ENCODE measurements at regions not wholly inside any gene's neighbourhood (a gene's known extent, or its start where the extent isn't known, plus 50 kb on each side); places are given as distances from the start of the nearest gene placed in this dataset.

DNA sequence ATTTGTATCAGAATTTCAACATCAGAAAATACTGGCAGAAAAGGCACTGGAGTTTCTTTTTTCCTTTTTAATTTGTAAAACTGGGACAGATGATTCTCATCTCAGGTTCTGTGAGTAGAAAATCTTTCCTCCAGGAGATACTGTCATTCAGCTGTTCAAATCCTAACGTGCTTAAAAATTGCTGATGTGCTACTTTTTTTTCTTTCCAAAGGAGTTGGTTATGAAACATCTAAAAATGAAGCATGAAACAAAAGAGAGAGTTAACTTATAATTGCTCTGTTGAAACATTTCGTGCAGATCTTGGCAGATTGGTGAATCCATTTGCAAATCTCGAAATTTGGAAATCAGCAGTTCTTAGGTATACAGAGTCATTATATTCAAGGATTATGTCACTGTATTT lies 622.6 kb downstream of the RNF144B start:
- no peaks in the 10 kb centered on the region for H3K36me3 ChIP-seq
- H3K4me3 ChIP-seq = no peak overlapping the region
- H3K9me3 ChIP-seq = no peaks in the 10 kb centered on the region
- DNase-seq (no peak), ATAC-seq (no peak)
- TF ChIP-seq, protein P1, sequence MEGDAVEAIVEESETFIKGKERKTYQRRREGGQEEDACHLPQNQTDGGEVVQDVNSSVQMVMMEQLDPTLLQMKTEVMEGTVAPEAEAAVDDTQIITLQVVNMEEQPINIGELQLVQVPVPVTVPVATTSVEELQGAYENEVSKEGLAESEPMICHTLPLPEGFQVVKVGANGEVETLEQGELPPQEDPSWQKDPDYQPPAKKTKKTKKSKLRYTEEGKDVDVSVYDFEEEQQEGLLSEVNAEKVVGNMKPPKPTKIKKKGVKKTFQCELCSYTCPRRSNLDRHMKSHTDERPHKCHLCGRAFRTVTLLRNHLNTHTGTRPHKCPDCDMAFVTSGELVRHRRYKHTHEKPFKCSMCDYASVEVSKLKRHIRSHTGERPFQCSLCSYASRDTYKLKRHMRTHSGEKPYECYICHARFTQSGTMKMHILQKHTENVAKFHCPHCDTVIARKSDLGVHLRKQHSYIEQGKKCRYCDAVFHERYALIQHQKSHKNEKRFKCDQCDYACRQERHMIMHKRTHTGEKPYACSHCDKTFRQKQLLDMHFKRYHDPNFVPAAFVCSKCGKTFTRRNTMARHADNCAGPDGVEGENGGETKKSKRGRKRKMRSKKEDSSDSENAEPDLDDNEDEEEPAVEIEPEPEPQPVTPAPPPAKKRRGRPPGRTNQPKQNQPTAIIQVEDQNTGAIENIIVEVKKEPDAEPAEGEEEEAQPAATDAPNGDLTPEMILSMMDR (IDR thresholded peaks at IDR 0.05) = no peak
- no peak overlapping the region for H3K27ac ChIP-seq
- H3K4me1 ChIP-seq = no peaks in the 10 kb centered on the region
- H3K27me3 ChIP-seq = no peaks in the 10 kb centered on the region
- intact Hi-C loops (cut with DNase I) = no loop called here

DNA sequence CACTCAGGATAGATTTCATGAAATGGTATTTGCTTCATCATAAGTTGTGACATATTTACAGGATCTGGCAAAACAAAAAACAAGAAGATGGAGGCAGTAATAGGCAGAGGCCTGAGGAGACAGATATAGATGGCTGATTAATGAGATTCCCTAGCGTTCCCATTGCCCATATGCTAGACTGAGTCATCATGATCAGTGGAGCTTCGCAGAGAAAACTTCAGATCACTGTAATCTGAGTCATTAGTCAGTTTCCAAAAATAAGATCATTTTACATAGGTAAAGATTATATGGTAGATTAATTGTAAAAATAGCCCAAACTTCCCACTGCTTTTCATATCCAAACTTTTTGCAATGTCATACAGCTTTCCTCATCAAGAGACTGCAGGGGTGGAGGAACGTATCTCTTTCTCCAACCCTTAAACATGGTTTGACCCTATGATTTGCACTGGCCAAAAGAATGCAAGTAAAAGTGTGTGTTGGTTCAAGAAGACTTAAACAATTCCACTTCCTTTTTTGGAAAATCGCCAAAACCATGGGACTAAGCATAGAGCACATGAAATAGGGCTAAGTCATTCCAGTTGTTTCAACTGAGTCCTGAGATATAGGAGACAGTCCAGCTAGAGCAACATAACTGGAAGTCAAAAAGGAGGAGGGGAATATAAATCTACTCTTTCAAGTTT lies 626.0 kb downstream of the RNF144B start:
- Histone ChIP-seq H3K27me3 (no peaks in the 10 kb centered on the region), H3K4me3 (no peak overlapping the region), H3K4me1 (no peaks in the 10 kb centered on the region), H3K36me3 (no peaks in the 10 kb centered on the region), H3K9me3 (no peaks in the 10 kb centered on the region), H3K27ac (no peak overlapping the region)
- intact Hi-C loops (cut with DNase I) = no loop called here
- DNase-seq (no peak), ATAC-seq (no peak)
- TF ChIP-seq, protein P1 (IDR thresholded peaks at IDR 0.05) = no peak

GRCh38 chr6:19024737-19025136 lies 637.6 kb downstream of the RNF144B start:
- H3K27ac ChIP-seq = no peak overlapping the region
- H3K9me3 ChIP-seq = no peaks in the 10 kb centered on the region
- ATAC-seq (peak; percentile 87), DNase-seq (no peak)
- intact Hi-C loops (cut with DNase I) = no loop called here
- no peaks in the 10 kb centered on the region for H3K27me3 ChIP-seq
- peaks cover 8% of the 10 kb centered on the region for H3K4me1 ChIP-seq
- H3K36me3 ChIP-seq = no peaks in the 10 kb centered on the region
- H3K4me3 ChIP-seq = no peak overlapping the region
- TF ChIP-seq, protein P1 (IDR thresholded peaks at IDR 0.05) = peak; percentile 58

- Histone ChIP-seq H3K4me1 (peaks cover 16% of the 10 kb centered on the region), H3K27ac (no peak overlapping the region), H3K27me3 (no peaks in the 10 kb centered on the region), H3K36me3 (no peaks in the 10 kb centered on the region), H3K4me3 (no peak overlapping the region), H3K9me3 (no peaks in the 10 kb centered on the region)
- DNase-seq (no peak), ATAC-seq (no peak)
- intact Hi-C loops (cut with DNase I) = no loop called here
- TF ChIP-seq, protein P1 (IDR thresholded peaks at IDR 0.05) = no peak
These were observed 641.1 kb downstream of the RNF144B start for GRCh38 chr6:19028201-19028600.

GRCh38 chr6:19032591-19033295 lies 645.6 kb downstream of the RNF144B start:
- H3K27me3 ChIP-seq = no peaks in the 10 kb centered on the region
- peaks cover 24% of the 10 kb centered on the region for H3K4me1 ChIP-seq
- DNase-seq = no peak
- H3K36me3 ChIP-seq = no peaks in the 10 kb centered on the region
- intact Hi-C loops (cut with DNase I) = no loop called here
- no peak overlapping the region for H3K27ac ChIP-seq
- TF ChIP-seq, protein P1 (IDR thresholded peaks at IDR 0.05) = no peak
- H3K9me3 ChIP-seq = no peaks in the 10 kb centered on the region
- ATAC-seq = peak; percentile 31
- no peak overlapping the region for H3K4me3 ChIP-seq
